H1 (cell line): ENCODE measurements at regions not wholly inside any gene's neighbourhood (a gene's known extent, or its start where the extent isn't known, plus 50 kb on each side); places are given as distances from the start of the nearest gene placed in this dataset.

Source experiments
- CREB1 ChIP-seq: IDR thresholded peaks from 2 replicates; pipeline ENCODE4 v1.6.1; 2012; ENCODE audit warnings: inconsistent platforms
- KDM1A ChIP-seq: fragments of 200-600, 300-600 bp; sonication (generic); IDR thresholded peaks from 2 replicates; pipeline ENCODE4 v1.7.1; 2016; ENCODE audit warnings: mild to moderate bottlenecking, low read length, borderline replicate concordance
- POLR2AphosphoS5 ChIP-seq: IDR thresholded peaks from 2 replicates; pipeline ENCODE4 v1.6.1; 2011; ENCODE audit warnings: low read depth, low read length
- RXRA ChIP-seq: IDR thresholded peaks from 2 replicates; pipeline ENCODE4 v1.6.1; 2011; ENCODE audit warnings: low read depth, mild to moderate bottlenecking, low read length, moderate library complexity; ENCODE audit not compliant: insufficient read depth
- TF ChIP-seq, protein P1 (sequence below), 3 experiments: IDR thresholded peaks; 1 replicate in 2 of 3; 2 replicates in 1 of 3; pipeline versions ENCODE4 v1.5.1 to v1.6.1; 2011; ENCODE audit warnings: low read length in 3 of 3, mild to moderate bottlenecking in 3 of 3, inconsistent platforms in 2 of 3, low read depth in 1 of 3, moderate library complexity in 1 of 3; ENCODE audit not compliant: insufficient read depth in 1 of 3; ENCODE audit errors: control extremely low read depth in 1 of 3

DNA sequence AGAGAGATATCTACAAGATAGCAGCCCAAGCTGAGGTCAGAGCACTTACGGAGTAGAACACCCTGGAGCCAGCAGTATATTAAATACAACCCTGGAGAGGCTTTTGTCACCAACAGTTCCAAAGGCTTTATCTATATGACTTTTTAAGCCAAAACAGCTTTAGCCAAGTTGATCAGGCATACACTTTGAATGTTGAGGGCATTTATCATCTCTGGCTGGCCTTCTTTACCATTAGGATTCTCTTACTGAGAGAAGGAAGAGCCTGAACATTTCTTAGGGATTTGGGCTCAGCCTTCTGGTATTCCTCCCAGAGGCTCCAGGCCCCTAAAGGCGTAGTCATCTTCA lies 161.3 kb upstream of the RIMS1 start:
- TF ChIP-seq POLR2AphosphoS5 (no peak), RXRA (no peak), KDM1A (no peak), CREB1 (no peak)
- TF ChIP-seq, protein P1, sequence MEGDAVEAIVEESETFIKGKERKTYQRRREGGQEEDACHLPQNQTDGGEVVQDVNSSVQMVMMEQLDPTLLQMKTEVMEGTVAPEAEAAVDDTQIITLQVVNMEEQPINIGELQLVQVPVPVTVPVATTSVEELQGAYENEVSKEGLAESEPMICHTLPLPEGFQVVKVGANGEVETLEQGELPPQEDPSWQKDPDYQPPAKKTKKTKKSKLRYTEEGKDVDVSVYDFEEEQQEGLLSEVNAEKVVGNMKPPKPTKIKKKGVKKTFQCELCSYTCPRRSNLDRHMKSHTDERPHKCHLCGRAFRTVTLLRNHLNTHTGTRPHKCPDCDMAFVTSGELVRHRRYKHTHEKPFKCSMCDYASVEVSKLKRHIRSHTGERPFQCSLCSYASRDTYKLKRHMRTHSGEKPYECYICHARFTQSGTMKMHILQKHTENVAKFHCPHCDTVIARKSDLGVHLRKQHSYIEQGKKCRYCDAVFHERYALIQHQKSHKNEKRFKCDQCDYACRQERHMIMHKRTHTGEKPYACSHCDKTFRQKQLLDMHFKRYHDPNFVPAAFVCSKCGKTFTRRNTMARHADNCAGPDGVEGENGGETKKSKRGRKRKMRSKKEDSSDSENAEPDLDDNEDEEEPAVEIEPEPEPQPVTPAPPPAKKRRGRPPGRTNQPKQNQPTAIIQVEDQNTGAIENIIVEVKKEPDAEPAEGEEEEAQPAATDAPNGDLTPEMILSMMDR (IDR thresholded peaks at IDR 0.05; ENCODE audit: control extremely low read depth in 1 of 3, insufficient read depth in 1 of 3, low read depth in 1 of 3, low read length in 3 of 3), result no peak
